LNCaP clone FGC (cell line): ENCODE measurements at regions not wholly inside any gene's neighbourhood (a gene's known extent, or its start where the extent isn't known, plus 50 kb on each side); places are given as distances from the start of the nearest gene placed in this dataset.

Source experiments
- DNase-seq: peaks from one replicate; pipeline ENCODE4 v3.0.0-alpha.2; 2011; ENCODE audit warnings: low read depth
- H3K4me3 ChIP-seq: 2 replicates; pipeline ENCODE4 v1.5.1; 2011; ENCODE audit warnings: mild to moderate bottlenecking, low read depth, low read length, control low read depth
- CTCF ChIP-seq: IDR thresholded peaks from 2 replicates; pipeline ENCODE4 v1.5.1; 2012; ENCODE audit warnings: mild to moderate bottlenecking; ENCODE audit not compliant: control insufficient read depth, insufficient read depth; ENCODE audit errors: extremely low read depth

GRCh38 chr15:79656151-79657000, 224.2 kb downstream of the MINAR1 start:
- H3K4me3 ChIP-seq: no peak overlapping the region
- DNase-seq: peak; percentile 74
- TF ChIP-seq CTCF: no peak

GRCh38 chr15:79657722-79658121, 225.6 kb downstream of the MINAR1 start:
- H3K4me3 ChIP-seq: no peak overlapping the region
- no peak for TF ChIP-seq CTCF
- peak; percentile 90 for DNase-seq

DNA sequence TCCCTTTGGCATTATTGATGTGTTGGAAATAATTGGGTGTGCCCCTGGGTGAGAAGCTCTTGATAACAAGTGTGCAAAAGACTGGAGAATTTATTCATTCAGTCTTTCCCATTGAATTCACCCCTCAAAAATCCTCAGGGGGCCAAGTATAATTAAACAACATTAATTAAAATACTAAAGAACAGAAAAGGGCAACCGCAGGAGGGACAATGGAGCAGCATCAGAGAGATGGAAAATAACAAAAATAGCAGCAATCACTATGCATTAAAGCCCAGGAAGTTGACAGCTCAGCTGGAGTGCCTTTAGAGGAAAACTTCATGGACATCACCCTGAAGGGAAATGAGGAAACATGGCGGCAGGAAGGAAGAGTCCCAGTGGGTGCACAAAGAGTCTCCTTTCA, 227.6 kb downstream of the MINAR1 start:
- no peak for TF ChIP-seq CTCF
- no peak for DNase-seq
- H3K4me3 ChIP-seq: no peak overlapping the region

DNA sequence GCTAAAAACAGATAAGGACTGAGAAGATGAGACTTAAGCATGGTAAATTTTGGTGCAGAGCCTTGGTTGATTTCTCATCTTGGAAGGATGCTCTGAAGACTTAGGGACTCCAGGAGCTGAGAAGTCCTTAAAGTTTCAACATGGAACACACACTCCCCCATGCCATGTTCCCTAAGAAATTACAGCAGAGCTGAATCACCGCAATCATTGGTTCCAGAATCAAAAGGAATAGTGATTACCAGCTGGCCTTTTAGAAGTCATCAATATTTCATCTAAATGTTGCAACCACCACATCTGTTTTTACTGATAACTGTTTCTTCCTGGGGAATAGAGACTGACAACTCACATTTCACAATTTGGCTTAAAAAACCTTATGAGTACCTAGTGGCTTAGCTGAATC, 229.3 kb downstream of the MINAR1 start:
- TF ChIP-seq CTCF: no peak
- DNase-seq: no peak
- H3K4me3 ChIP-seq: no peak overlapping the region

GRCh38 chr15:79673416-79674123, 223.2 kb downstream of the MTHFS start:
- H3K4me3 ChIP-seq: no peak overlapping the region
- DNase-seq: no peak
- TF ChIP-seq CTCF: no peak

DNA sequence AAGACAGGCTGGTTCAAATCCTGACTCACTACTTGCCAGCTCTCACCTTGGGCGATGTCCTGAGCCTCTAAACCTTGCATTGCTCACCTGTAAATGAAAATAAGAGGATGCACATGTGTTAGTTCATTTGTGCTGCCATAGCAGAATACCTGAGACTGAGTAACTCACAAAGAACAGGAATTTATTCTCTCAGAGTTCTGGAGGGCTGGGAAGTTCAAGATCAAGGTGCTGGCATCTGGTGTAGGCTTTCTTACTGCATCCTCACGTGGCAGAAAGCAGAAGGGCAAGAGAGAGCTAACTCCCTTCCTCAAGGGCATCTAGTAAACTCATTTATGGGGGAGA, 222.7 kb downstream of the MTHFS start:
- H3K4me3 ChIP-seq: no peak overlapping the region
- TF ChIP-seq CTCF: no peak
- no peak for DNase-seq
